SKM-1 treated with dmso at 0.1 percent for 144 hours (cell line): ENCODE measurements at regions not wholly inside any gene's neighbourhood (a gene's known extent, or its start where the extent isn't known, plus 50 kb on each side); places are given as distances from the start of the nearest gene placed in this dataset.
A peak's percentile ranks its signal among the peaks of the same experiment; 100 is the strongest.

ENCODE experiments used
- DNase-seq: peaks from one replicate; lab custom pipeline; 2025; ENCODE audit not compliant: unreplicated experiment; lab: John Stamatoyannopoulos, UW

GRCh38 chr1:208631092-208631491, 386.9 kb upstream of the PLXNA2 start:
- DNase-seq = no peak

DNA sequence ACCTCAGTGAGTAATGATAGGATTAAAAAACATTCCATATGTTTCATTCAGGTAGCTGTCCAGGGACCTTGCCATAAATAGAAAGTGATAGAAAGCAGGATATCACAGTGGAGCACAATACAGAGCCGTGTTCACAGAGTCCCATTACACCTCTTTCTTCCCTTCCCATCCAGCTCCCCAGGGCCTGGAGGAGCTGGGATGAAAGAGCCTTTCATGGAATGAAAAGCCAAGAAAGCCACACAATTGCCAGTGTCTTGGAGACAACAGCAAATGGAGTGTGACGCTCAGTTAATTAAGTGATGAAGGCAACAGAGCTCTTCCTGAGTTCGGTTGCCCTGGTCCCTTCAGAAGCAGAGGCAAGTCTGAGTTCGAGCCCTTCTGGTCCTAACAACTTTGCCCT, 387.3 kb upstream of the PLXNA2 start:
- DNase-seq = no peak

GRCh38 chr1:208634346-208635140, 390.4 kb upstream of the PLXNA2 start:
- no peak for DNase-seq

- DNase-seq = no peak
These were observed 393.0 kb upstream of the PLXNA2 start for GRCh38 chr1:208637181-208637580.

GRCh38 chr1:208639382-208639781, 395.2 kb upstream of the PLXNA2 start:
- DNase-seq = no peak

DNA sequence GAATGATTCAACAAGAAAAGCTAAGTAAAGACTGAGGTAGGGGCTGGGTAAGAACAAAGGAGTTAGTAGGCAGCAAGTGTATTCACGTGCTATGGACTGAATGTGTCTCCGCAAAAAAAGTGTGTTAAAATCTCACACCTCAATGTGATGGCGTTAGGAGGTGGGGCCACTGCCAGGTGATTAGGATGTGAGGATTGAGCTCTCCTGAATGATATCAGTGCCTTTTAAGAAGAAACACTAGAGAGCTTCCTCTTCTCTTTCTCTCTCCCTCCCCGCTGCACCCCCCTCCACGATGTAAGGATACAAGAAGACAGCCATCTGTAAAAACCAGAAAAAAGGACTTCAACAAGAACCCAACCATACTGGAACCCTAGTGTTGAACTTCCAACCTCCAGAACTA, 396.1 kb upstream of the PLXNA2 start:
- DNase-seq = no peak

GRCh38 chr1:208641579-208642280, 397.5 kb upstream of the PLXNA2 start:
- no peak for DNase-seq

DNA sequence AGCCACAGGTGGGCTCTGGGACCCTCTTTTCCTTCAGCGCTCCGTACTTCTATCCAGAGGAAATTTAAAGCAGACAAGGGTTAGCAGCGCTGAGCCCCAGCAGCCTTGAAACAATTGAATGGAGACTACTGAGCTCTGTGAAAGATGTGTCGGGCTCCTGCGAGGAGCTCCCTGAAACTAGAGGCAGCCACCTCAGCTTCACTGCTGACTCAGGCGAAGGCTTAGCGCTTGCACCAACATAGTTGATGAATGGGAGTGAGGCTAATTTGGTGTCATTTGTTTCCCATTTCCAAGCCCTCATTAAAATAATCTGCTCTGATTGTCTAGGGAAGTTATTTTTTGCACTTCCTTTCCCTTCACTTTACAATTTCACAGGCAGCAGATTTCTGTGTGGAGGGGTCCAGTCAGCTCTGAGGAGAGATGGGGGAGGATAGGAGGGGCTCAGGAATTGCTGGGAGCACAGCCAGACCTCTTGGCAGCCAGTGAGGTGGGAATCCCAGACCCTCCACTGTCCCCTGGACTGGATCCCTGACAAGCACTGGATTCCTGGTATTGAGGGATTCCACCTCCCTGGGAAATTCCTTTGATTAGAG, 398.9 kb upstream of the PLXNA2 start:
- no peak for DNase-seq

DNA sequence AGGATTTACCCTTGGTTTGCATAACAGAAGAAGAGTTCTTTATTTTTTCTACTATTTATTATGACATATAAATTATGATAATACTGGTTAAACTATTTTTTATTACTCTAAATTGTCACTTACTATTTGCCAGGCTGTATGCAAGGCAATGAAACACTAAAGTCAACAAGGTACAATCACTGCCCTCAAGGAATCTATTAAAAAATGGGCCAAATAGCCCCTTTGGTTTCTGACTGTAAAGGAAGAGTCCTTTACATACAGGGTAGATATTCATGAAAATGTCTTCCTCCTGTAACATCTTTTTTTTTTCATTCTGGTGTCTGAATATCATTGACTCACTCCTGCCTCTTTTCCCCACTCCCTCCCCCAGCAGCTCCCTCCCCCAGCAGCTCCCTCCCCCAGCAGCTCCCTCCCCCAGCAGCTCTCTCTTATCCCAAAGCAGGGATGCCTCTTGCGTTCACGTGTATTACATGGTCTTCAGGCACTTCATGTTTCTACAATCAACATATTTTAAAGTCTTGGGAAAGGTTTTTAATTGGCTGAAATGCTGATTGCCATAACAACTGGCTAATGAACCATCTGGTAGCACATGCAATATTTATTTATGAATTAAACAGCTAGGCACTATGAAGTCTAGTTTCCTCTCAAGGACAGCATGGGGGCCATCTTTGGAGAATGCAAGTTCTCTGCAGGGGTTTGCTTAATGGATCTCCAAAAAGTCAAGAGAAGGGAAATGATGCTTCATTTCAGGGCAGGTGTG, 400.4 kb upstream of the PLXNA2 start:
- DNase-seq = no peak

DNA sequence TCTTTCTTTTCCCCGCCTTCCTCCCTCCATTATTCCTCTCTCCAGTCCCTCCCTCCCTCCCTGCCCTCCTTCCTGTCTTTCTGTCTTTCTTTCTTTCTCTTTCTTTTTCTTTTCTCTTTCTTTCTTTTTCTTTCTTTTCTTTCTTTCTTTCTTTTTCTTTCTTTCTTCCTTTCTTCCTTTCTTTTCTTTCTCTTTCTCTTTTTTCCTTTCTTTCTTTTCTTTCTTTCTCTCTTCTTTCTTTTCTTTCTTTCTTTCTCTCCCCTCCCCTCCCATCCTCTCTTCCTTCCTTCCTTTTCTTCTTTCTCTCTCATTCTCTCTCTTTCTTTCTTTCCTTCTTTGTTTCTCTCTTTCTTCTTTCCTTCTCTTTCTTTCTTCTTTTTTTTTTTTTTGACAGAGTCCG, 402.2 kb upstream of the PLXNA2 start:
- no peak for DNase-seq

DNA sequence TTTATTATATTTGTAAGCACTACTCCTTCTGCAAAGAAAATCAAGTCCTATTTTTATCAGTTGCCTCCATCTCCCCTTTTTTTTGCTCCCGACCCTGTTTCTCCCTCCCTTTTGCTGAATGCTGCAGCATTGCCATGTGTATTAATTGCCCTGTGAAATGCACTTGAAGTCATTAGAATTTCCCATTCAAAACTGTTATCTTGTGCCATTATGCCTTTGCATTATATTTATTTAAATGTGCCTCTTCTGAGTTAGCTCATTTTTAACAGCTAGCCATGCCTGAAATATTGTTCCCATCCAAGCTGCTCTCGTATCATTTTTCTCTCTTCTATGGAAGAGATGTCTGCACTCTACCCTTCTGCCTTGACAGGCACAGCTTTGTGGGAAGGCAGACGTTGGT, 404.0 kb upstream of the PLXNA2 start:
- DNase-seq = no peak

DNA sequence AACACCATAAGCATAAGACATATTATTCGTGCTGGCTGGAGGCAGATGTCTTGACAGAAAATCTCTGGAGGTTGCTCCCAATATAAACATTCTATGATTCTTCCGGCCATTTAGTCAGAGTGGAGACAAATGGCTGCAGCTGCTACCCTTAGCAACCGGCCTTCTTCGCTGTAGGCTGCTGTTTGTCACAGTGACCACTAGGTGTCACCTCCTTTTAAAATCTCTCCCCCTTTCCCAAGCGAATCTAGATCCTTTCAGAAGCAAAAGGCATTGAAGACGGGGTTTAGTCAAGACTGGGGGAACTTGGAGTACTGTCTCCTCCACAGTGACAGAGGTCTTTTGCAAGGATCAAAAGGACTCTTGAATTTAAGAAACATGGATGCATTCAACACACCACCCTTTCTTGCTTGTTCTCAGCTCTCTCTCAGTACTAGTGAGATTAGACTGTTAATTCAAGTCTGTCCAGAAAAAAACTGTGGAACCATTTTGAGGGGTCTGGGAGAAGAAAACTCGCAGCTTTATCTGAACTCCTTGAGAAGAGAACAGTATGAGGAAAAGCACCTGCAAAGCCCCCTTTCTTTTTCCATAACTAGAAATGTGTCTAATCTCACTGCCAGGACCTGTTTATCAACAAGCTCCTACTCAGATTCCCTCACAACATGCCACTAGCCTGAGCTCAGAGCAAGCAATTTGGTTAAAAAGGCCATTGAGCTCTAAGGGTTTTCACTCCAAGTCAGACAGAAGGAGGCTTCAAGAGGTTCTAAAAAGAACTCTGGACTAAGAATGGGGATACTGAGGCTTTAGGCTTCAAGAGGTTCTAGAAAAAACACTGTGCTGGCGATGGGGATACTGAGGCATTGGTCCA, 408.3 kb upstream of the PLXNA2 start:
- peak; percentile 86 for DNase-seq

GRCh38 chr1:208653426-208653825, 409.2 kb upstream of the PLXNA2 start:
- DNase-seq = no peak

DNA sequence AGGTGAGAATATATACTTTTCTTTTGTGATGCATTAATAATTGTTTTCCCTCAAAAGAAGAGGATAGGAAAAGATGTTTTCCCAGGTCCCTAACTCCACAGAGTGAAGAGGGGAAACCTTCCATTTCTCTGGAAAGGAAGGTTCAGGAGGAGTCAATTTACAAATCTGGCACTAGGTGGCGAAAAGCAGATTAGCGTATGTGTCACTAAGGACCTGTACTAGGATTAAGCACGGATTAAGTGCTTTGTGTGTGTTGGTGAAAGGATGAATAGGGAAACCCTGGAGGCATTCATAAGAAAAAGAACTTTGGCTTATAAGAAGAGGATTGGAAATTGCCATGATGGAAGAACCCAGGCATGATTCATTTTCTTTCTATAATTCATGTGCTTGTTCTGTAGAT, 410.1 kb upstream of the PLXNA2 start:
- peak; percentile 51 for DNase-seq

DNA sequence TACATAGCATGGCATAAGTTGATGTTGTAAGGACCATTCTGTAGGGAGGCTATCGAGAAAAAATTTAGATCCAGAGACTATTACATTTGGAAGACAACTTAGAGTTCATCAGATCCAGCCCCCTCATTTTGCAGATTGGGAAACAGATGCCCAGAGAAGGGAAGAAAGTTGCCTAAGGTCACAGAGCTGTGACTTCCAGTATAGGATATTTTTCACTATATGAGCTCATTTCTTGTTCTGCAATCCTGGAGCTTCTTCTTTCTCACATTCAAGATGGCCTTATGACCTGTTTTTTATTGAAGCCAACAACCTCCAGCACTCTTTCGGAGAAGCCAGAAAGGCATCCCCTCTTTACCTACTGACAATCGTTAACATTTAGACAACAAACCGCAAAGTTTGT, 421.8 kb upstream of the PLXNA2 start:
- DNase-seq = no peak

DNA sequence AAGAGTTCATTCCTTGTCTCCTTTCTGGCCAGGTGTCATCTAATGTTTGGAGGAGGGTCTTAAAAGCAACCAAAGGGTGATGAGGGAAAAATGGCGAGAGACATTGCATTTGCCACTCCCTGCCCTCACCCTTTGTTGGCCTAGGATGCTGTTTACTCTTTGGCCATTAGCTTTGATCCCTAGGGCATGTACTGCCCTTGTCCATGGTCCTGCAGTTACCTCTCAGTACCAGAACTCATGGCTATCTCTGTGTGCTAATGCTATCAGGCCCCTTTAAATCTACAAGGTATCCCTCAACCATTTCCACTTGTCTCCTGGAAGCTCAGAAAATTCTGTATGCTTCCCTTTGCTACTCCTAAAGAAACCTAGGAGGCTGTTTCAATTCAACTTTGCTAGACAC, 424.8 kb upstream of the PLXNA2 start:
- DNase-seq = no peak

DNA sequence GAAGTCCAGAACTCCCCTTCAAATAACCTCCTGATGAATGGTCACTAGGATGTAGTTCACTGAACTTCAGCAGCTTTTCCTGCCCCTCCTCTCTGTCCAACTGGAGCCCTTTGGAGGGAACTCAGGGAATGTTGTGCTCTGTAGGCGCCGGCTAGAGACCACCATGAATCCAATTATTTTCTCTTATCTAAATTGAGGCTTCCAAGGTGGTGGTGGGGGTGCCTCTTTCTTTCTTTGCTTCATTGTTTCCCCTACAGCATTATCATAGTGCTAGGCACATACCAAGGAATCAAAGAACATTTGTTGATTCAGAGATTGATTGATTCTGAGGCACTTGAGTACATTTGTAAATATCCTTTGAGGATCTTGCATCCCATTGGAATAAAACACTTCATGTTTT, 426.6 kb upstream of the PLXNA2 start:
- no peak for DNase-seq

DNA sequence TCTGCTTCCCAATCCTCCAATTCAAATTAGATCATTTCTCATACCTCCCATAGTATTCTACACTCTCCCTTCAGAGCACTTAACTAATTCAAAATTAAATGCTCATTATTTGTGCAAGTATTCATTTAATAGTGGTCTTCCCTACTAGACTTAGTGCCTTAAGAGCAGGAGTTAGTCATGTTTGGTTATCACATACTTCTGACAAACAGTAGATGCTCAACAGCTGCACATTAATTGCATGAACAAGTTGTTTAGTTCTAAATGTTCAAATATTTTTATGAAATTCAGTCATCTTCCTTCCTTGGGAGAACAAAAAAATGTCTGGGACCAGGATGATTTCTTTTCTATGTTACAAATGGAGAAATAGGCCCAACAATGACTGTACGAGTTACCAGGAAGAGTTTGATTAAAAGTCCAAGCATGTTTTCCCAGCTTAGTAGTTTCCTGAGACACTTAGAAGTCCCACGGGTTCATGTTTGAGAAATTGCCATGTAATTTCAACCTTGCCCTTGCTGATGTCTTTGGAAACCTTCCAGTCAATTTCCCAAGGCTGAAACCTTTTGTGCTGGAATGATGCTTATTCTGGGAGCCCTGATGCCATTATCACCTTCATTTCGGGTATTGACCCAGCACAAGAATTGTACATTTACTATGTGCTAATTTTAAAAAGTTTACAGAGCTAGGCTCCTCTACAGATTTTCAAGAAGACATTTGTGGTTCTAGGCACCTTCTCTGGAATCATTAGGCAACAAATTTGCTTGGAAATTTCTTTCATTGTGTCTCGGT, 437.9 kb upstream of the PLXNA2 start:
- no peak for DNase-seq

DNA sequence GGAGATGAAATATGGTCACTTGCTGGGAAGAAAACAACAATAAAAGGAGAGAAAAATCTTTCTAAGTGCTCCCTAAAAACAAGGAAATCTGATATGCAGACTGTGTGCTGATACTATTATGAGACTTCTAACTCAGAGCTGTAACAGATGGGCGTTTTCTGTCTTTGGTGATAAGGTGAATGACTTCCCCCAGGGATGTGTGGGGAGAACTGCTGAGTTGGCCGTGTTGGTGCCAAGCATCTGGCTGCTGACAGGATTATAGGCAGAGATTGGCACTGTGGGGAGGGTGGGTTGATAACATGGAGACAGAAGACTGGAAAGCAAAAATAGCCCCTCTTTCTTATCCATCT, 438.5 kb upstream of the PLXNA2 start:
- no peak for DNase-seq

DNA sequence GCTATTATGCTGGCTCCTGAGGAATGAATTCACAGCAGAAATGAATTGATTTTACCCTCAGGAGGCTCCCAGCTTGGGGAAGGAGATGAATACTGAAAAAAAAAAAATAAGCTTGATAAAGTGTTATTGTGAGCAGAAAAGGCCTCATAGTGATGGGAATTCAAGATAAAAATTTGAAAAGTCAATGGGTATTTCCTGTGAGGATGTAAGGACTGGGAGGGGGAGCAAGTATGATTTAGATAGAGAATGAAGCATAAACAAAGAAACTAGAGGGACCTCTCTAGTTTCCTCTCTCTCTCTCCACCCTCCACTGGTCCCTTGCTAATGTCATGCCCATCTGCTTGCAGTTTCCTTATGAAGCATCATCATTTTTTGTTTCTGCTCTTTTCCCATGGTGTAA, 439.0 kb upstream of the PLXNA2 start:
- no peak for DNase-seq
